ENCODE measurements at regions not wholly inside any gene's neighbourhood (a gene's known extent, or its start where the extent isn't known, plus 50 kb on each side); places are given as distances from the start of the nearest gene placed in this dataset.

GRCh38 chr11:91404344-91404743 is 820.3 kb upstream of the FAT3 start:
- DNase-seq, result no peak

- DNase-seq, result no peak
Observed at GRCh38 chr11:91397134-91397468, 827.5 kb upstream of the FAT3 start.

- DNase-seq, result peak; percentile 65
Observed at GRCh38 chr11:91396236-91397133, 828.1 kb upstream of the FAT3 start.

- peak; percentile 23 for DNase-seq
Observed at GRCh38 chr11:91394727-91395414, 829.7 kb upstream of the FAT3 start.

GRCh38 chr11:91394073-91394726 is 830.4 kb upstream of the FAT3 start:
- DNase-seq, result no peak

DNA sequence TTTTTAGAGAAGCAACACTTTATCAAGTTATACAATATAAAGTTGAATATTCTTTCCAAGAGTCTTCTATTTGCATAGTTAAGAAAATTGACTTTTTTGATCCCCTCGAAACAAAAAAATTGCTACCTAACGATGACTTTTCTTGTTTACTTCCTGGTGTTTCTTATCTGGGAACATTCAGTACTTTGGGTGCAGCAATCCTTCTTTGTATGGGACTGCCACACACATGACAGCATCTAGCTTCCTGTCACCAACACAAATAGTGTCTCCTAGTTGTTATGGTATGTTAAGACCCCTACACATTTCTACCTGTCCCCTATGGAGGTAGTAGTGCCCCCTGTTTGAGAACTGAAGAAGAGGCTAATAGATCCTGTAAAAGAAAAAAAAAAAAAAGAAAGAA is 841.7 kb upstream of the FAT3 start:
- no peak for DNase-seq

DNA sequence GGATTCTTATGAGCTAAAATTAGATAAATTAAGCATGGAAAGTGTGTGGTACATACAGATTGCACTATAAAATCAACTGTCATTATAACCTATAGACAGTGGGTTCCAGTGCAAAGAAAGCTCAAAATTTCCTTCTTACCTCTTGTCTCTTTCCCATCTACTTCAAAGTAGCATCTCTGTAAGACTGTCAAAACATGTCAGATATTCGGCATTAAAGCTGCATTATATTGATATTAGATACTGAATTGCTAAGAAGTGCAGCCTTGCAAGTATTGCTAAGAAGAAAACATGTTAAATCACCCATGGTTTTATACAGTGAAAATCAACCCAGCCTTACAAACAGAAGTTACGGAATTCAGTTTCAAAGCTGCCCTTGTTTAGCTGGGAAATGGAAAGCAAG is 849.8 kb upstream of the FAT3 start:
- no peak for DNase-seq

DNA sequence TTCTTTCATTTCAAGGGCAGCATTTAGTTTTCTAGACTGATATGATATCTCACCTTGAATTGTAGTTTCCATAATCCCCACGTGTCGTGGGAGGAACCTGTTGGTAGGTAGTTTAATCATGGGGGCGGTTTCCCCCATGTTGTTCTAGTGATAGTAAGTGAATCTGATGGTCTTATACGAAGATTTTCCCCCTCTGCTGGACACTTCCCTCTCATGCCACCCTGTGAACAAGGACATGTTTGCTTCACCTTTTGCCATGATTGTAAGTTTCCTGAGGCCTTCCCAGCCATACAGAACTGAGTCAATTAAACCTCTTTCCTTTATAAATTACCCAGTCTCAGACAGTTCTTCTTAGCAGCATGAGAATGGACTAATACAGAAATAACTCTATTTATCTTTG is 851.1 kb upstream of the FAT3 start:
- no peak for DNase-seq

DNA sequence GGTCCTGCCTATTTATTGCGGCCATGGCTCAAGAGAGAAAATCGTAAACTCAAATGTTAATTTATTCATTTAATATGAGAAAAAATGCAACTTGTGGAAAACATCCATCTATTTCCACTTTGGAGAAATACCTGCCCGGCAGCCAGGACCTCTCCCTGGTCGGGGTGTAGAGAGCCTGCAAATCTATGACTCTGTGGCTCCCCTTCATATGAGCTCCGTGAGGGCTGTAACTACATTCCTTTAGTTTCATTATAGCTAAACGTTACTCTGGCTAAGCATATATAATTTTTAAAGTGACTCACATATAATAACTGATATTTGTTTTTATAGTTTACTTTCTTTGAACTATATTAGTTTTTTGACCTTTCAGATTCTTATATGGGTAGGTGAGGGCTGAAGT is 857.8 kb upstream of the FAT3 start:
- DNase-seq, result no peak

DNA sequence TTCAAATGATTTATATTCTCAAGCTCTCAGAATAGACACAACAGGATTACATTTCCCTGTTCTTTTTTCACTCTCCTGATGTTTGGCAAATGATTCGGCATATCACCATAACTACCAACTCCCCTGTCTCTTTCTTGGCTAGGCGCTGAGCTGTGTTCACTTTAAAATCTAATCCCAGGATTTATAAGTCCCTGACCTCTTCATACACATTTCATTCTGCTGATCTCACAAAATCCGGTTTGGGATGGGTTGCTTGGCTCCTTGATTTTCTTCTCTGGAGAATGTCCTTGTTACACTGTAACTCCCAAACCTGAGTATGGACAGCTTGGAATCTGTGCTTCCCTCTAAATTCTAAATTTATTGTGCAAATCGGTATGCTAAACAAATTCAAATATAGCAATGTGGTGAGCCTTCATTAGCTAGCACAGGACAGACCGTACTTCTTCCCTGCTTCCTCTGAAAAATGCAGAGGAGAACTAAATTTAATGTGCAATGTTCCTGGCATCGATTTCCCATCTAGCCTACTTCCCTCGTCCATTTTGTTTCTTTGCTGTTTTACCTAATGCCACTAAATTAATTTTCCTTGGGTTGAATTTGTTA is 858.5 kb upstream of the FAT3 start:
- DNase-seq, result no peak

- no peak for DNase-seq
Observed at GRCh38 chr11:91350931-91351330, 873.7 kb upstream of the FAT3 start.

DNA sequence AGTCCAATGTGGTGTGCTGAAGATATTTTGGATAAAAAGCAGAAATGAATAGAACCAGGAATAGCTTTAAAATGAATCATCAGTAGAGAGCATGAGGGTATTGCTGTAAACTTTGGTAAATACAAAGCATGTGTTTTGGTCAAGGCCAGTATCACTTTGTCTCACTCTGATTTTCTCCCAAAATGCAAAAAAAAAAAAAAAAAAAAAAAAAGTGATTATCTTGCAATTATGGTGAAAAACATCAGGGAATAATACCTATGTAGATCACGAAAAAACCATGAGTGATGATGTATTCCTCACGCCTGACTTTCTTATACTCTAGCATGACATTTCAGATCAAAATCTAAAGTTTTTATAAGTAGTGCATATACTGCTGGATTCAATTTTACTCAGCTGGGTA is 897.9 kb upstream of the FAT3 start:
- no peak for DNase-seq

GRCh38 chr11:91326280-91326679 is 898.3 kb upstream of the FAT3 start:
- no peak for DNase-seq

GRCh38 chr11:91314521-91314920 is 910.1 kb upstream of the FAT3 start:
- no peak for DNase-seq

GRCh38 chr11:91312541-91312940 is 912.1 kb upstream of the FAT3 start:
- DNase-seq, result no peak

DNA sequence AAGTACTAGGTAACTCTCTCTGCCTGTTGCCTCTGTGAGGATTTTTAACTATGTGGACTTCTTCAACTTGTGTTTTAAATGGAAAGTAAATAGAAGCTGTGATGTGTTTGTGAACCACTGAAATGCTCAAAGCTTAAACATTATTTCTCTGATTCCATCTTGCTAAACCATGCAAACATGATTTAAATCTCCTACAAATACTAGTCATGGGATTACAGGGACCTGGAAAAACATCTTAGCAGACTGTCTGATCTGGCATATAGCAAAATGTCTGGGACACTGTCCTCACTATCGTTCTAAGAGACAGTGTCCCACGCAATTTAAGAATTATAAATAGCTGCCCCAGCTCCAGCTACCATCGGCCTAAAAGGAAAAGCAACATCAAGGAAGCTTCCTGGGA is 914.5 kb upstream of the FAT3 start:
- no peak for DNase-seq

DNA sequence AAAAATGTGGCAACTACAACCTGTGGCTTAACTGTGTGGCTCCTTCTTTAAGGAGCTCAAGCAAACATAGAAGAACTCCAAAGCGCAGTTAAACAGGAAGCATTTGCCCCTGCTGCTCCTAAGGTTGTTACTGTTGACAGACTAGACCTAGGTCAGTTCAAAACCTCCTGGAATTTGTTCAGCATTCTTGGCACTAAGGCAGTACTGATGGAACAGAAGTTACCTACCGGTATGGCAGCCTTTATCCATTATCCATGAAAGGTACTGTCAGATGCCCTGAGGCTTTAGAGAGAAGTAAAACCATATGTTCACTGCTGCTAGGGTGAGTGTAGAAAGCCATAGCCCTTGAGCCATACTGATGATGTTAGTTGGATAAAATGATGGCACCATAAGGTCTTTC is 916.5 kb upstream of the FAT3 start:
- DNase-seq, result no peak

DNA sequence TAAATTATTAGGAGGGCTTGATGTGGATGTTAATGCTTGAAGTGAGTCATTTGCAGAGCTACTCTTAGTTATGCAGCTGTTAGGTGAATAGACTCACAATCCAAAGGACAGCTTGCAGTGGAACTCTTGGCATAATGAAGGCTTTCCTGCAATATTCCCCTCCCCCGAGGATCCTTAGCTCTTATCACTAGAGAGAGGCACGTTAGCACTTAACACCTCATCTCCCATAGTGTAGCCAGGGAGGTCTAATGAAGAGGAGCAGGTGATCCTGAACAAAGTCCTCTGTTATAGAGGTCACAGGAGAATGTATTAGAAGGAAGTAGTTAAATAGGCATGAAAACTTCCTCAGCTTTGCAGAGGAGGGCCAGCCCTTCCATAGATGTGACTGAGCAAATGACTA is 919.2 kb upstream of the FAT3 start:
- no peak for DNase-seq

DNA sequence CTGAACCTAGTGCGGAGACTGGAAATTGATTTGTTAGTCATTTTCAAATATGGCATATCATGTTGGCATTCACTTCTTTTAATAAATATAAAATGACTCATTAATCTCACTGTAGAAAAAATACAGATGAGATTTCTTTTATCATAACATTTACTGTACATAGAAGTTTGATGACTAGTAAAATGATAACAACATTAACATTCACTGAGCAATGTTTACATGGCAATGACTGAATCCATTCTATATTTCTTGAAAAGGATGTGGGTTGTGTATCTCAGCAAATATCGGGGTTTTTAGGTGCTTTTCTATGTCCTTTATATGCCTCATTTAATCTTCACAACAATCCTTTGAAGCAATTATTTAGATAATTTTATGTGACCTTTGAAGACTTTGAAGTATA is 920.9 kb upstream of the FAT3 start:
- no peak for DNase-seq

DNA sequence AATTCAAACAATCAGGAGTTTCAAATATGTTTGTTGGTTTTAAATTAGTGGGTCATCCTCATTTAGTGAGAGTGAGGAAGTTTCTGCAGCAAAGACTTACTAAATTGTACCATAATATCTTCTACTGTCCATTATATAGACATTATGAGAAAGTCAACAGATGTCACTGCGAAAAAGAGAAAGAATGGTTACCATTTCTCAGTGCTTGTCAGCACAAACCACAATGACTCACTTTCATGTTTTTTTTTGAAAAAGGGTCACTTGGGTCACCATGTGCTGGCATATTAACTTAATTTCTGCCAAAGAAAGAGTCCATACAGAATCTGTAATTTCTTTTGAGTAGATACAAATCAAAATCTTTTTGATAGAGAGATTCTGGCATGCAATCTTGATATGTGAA is 924.6 kb upstream of the FAT3 start:
- DNase-seq, result no peak

GRCh38 chr11:91296629-91297028 is 928.0 kb upstream of the FAT3 start:
- no peak for DNase-seq

DNA sequence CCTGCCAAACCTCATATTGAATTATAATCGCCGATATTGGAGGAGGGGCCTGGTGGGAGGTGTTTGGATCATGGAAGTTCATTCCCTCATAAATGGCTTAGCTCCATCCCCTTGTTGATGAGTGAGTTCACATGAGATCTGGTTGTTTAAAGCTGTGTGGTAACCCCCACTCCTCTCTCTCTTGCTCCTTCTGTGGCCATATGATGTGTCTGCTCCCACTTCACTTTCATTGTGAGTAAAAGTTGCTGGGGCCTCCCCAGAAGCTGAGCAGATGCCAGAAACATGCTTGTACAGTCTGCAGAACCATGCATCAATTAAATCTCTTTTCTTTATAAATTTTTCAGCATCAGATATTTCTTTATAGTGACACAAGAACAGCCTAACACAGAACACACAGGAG is 929.0 kb upstream of the FAT3 start:
- no peak for DNase-seq

- DNase-seq, result no peak
Observed at GRCh38 chr11:91293119-91293518, 931.5 kb upstream of the FAT3 start.

- no peak for DNase-seq
Observed at GRCh38 chr11:91272089-91272488, 952.5 kb upstream of the FAT3 start.
